Right lobe of liver (tissue), 4 donors: ENCODE measurements at regions not wholly inside any gene's neighbourhood (a gene's known extent, or its start where the extent isn't known, plus 50 kb on each side); places are given as distances from the start of the nearest gene placed in this dataset.

Source experiments
- POLR2A ChIP-seq: fragments of 450-650 bp; IDR thresholded peaks from one replicate; pipeline ENCODE4 v1.6.1; 2017; ENCODE audit warnings: antibody characterized with exemption, mild to moderate bottlenecking
- TF ChIP-seq, protein P1 (sequence below), 4 donors: fragments of 200-600 bp in 3 of 4; fragments of 450-650 bp in 1 of 4; IDR thresholded peaks; one replicate each; pipeline versions ENCODE4 v1.5.1 to v1.8.0; 2016 to 2022; ENCODE audit warnings: antibody characterized with exemption in 4 of 4, mild to moderate bottlenecking in 2 of 4
- donor health status: DM: no; HTN: no; CAD: no.
- donor health status: DM: no; HTN: no; CAD: no.
- donor health status: DM: no; HTN: yes; CAD: no.

DNA sequence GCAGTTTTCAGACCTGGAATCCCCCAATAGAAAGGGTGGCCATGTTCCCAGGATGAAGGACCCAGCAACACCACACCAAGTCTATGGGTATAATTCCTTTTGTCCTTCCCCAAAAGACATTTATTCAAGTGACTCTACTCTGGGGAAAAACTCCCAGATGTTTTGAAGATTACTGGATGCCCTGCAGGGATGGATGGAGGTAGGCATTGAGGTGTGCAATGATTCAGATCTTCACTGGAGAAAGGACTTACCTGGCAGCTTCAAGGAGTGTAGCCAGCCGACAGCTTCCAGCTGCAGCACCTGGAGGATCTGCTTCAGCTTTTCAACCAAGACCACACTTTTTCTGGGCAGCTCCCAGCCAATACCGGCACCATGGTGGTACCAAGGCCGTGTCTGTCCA lies 172.0 kb downstream of the BAMBI start:
- TF ChIP-seq, protein P1, sequence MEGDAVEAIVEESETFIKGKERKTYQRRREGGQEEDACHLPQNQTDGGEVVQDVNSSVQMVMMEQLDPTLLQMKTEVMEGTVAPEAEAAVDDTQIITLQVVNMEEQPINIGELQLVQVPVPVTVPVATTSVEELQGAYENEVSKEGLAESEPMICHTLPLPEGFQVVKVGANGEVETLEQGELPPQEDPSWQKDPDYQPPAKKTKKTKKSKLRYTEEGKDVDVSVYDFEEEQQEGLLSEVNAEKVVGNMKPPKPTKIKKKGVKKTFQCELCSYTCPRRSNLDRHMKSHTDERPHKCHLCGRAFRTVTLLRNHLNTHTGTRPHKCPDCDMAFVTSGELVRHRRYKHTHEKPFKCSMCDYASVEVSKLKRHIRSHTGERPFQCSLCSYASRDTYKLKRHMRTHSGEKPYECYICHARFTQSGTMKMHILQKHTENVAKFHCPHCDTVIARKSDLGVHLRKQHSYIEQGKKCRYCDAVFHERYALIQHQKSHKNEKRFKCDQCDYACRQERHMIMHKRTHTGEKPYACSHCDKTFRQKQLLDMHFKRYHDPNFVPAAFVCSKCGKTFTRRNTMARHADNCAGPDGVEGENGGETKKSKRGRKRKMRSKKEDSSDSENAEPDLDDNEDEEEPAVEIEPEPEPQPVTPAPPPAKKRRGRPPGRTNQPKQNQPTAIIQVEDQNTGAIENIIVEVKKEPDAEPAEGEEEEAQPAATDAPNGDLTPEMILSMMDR (IDR thresholded peaks at IDR 0.05) = no peak
- no peak for TF ChIP-seq POLR2A
